ENCODE measurements at regions not wholly inside any gene's neighbourhood (a gene's known extent, or its start where the extent isn't known, plus 50 kb on each side); places are given as distances from the start of the nearest gene placed in this dataset.
A peak's percentile ranks its signal among the peaks of the same experiment; 100 is the strongest.

GRCh38 chr4:137209240-137209639, 323.1 kb downstream of the PCDH18 start:
- DNase-seq (ENCODE audit: low read depth, low spot score): no peak

GRCh38 chr4:137206781-137207180, 325.5 kb downstream of the PCDH18 start:
- no peak for DNase-seq (ENCODE audit: low read depth, low spot score)

- DNase-seq (ENCODE audit: low read depth, low spot score): peak; percentile 85
Observed at GRCh38 chr4:137203601-137204000, 328.7 kb downstream of the PCDH18 start.

GRCh38 chr4:137200322-137200721, 332.0 kb downstream of the PCDH18 start:
- no peak for DNase-seq (ENCODE audit: low read depth, low spot score)

- DNase-seq (ENCODE audit: low read depth, low spot score): no peak
Observed at GRCh38 chr4:137198791-137199190, 333.5 kb downstream of the PCDH18 start.

- no peak for DNase-seq (ENCODE audit: low read depth, low spot score)
Observed at GRCh38 chr4:137194670-137195069, 337.6 kb downstream of the PCDH18 start.

GRCh38 chr4:137193564-137193963, 338.7 kb downstream of the PCDH18 start:
- DNase-seq (ENCODE audit: low read depth, low spot score): no peak

- DNase-seq (ENCODE audit: low read depth, low spot score): no peak
Observed at GRCh38 chr4:137181293-137181899, 350.9 kb downstream of the PCDH18 start.

GRCh38 chr4:137180349-137180748, 351.9 kb downstream of the PCDH18 start:
- no peak for DNase-seq (ENCODE audit: low read depth, low spot score)

GRCh38 chr4:137156807-137157206, 375.5 kb downstream of the PCDH18 start:
- DNase-seq (ENCODE audit: low read depth, low spot score): no peak

GRCh38 chr4:137156054-137156453, 376.2 kb downstream of the PCDH18 start:
- DNase-seq (ENCODE audit: low read depth, low spot score): no peak

GRCh38 chr4:137131201-137131600, 401.1 kb downstream of the PCDH18 start:
- DNase-seq (ENCODE audit: low read depth, low spot score): no peak

- no peak for DNase-seq (ENCODE audit: low read depth, low spot score)
Observed at GRCh38 chr4:137129845-137130244, 402.4 kb downstream of the PCDH18 start.

GRCh38 chr4:137129441-137129840, 402.9 kb downstream of the PCDH18 start:
- no peak for DNase-seq (ENCODE audit: low read depth, low spot score)

GRCh38 chr4:137125011-137125410, 407.3 kb downstream of the PCDH18 start:
- peak; percentile 13 for DNase-seq (ENCODE audit: low read depth, low spot score)

- peak; percentile 43 for DNase-seq (ENCODE audit: low read depth, low spot score)
Observed at GRCh38 chr4:137124278-137124932, 407.9 kb downstream of the PCDH18 start.

- DNase-seq (ENCODE audit: low read depth, low spot score): no peak
Observed at GRCh38 chr4:137122876-137123275, 409.4 kb downstream of the PCDH18 start.

GRCh38 chr4:137116144-137116543, 416.1 kb downstream of the PCDH18 start:
- no peak for DNase-seq (ENCODE audit: low read depth, low spot score)

- DNase-seq (ENCODE audit: low read depth, low spot score): no peak
Observed at GRCh38 chr4:137106733-137107132, 425.6 kb downstream of the PCDH18 start.

- no peak for DNase-seq (ENCODE audit: low read depth, low spot score)
Observed at GRCh38 chr4:137106287-137106686, 426.0 kb downstream of the PCDH18 start.

GRCh38 chr4:137090951-137091350, 441.3 kb downstream of the PCDH18 start:
- DNase-seq (ENCODE audit: low read depth, low spot score): no peak

- DNase-seq (ENCODE audit: low read depth, low spot score): no peak
Observed at GRCh38 chr4:137083571-137084135, 448.6 kb downstream of the PCDH18 start.

GRCh38 chr4:137082061-137082460, 450.2 kb downstream of the PCDH18 start:
- DNase-seq (ENCODE audit: low read depth, low spot score): no peak
